DND-41 (cell line): ENCODE measurements at regions not wholly inside any gene's neighbourhood (a gene's known extent, or its start where the extent isn't known, plus 50 kb on each side); places are given as distances from the start of the nearest gene placed in this dataset.
"Not testable (repeated sequence)": the region's sequence is repeated elsewhere in the genome, so short reads cannot be mapped to it uniquely, and the experiment has no call there.

Experiments
- ATAC-seq: fragments of 200-7000 bp; cut with Tn5 transposase; 3 replicates; pipeline ENCODE4 v1.9.1; 2021; ENCODE audit warnings: low read depth; ENCODE audit not compliant: insufficient read depth
- DNase-seq: peaks from one replicate; pipeline ENCODE4 v3.0.0-alpha.2; 2020
- H2AFZ ChIP-seq: 2 replicates; pipeline ENCODE4 v1.6.0; 2012; ENCODE audit warnings: low read depth, low read length
- H3K27ac ChIP-seq: 2 replicates; pipeline ENCODE4 v1.5.1; 2012; ENCODE audit warnings: low read length, inconsistent platforms
- H3K27me3 ChIP-seq: fragments of 200-600 bp; sonication (generic); 2 replicates; pipeline ENCODE4 v1.6.0; 2012; ENCODE audit warnings: low read length, mild to moderate bottlenecking, inconsistent platforms; ENCODE audit not compliant: insufficient read depth, poor library complexity
- H3K36me3 ChIP-seq: 2 replicates; pipeline ENCODE4 v1.5.1; 2012; ENCODE audit warnings: low read length, inconsistent platforms; ENCODE audit not compliant: insufficient read depth
- H3K4me1 ChIP-seq: 2 replicates; pipeline ENCODE4 v1.5.1; 2012; ENCODE audit warnings: mild to moderate bottlenecking, low read length; ENCODE audit not compliant: insufficient read depth
- H3K4me2 ChIP-seq: 2 replicates; pipeline ENCODE4 v1.6.0; 2012; ENCODE audit warnings: mild to moderate bottlenecking, moderate library complexity, low read length, inconsistent platforms; ENCODE audit not compliant: insufficient read depth
- H3K4me3 ChIP-seq, 2 experiments: fragments of 200-600 bp in 1 of 2; shearing (Covaris generic) in 1 of 2; 2 replicates each; pipeline ENCODE4 v1.5.1; 2012 to 2016; ENCODE audit warnings: inconsistent platforms in 2 of 2, low read length in 2 of 2, mild to moderate bottlenecking in 2 of 2, low read depth in 1 of 2, moderate library complexity in 1 of 2
- H3K79me2 ChIP-seq: 2 replicates; pipeline ENCODE4 v1.6.0; 2012; ENCODE audit warnings: low read length, inconsistent platforms; ENCODE audit not compliant: insufficient read depth
- H3K9ac ChIP-seq: 2 replicates; pipeline ENCODE4 v1.6.0; 2012; ENCODE audit warnings: low read depth, mild to moderate bottlenecking, inconsistent platforms, low read length, moderate library complexity
- H3K9me3 ChIP-seq: 2 replicates; pipeline ENCODE4 v1.5.1; 2012; ENCODE audit warnings: low read length, moderate library complexity, mild to moderate bottlenecking, inconsistent platforms; ENCODE audit not compliant: insufficient read depth, severe bottlenecking
- H4K20me1 ChIP-seq: 2 replicates; pipeline ENCODE4 v1.6.0; 2012; ENCODE audit warnings: low read length; ENCODE audit not compliant: insufficient read depth
- CTCF ChIP-seq: IDR thresholded peaks from 2 replicates; pipeline ENCODE4 v1.5.1; 2012; ENCODE audit warnings: borderline replicate concordance, low read length, moderate library complexity, mild to moderate bottlenecking; ENCODE audit not compliant: poor library complexity, severe bottlenecking; ENCODE audit errors: extremely low read depth
- EZH2 ChIP-seq: IDR thresholded peaks from 3 replicates; pipeline ENCODE4 v1.6.1; 2012; ENCODE audit warnings: borderline replicate concordance, low read depth, mild to moderate bottlenecking, moderate library complexity, low read length, inconsistent platforms; ENCODE audit not compliant: severe bottlenecking

- Histone ChIP-seq H3K9ac (no peak overlapping the region), H4K20me1 (peaks cover 3% of the 10 kb centered on the region; the same call in 1 of the 2 replicates), H3K9me3 (no peaks in the 10 kb centered on the region), H3K27ac (no peak overlapping the region), H3K4me2 (no peak overlapping the region), H3K4me3 (no peak overlapping the region), H3K27me3 (no peaks in the 10 kb centered on the region), H3K79me2 (no peaks in the 10 kb centered on the region), H3K36me3 (no peaks in the 10 kb centered on the region; the same call in 1 of the 2 replicates), H2AFZ (no peak overlapping the region), H3K4me1 (peaks cover 14% of the 10 kb centered on the region)
- TF ChIP-seq CTCF (no peak), EZH2 (no peak)
- ATAC-seq (no peak), DNase-seq (no peak)
Measured at GRCh38 chr1:212166244-212166643, 119.0 kb upstream of the PPP2R5A start.

GRCh38 chr1:212166644-212167043 lies 118.6 kb upstream of the PPP2R5A start:
- no peaks in the 10 kb centered on the region for H3K79me2 ChIP-seq
- H3K27me3 ChIP-seq: no peaks in the 10 kb centered on the region
- H3K36me3 ChIP-seq: no peaks in the 10 kb centered on the region; the same call in 1 of the 2 replicates
- peaks cover 3% of the 10 kb centered on the region; the same call in 1 of the 2 replicates for H4K20me1 ChIP-seq
- H3K27ac ChIP-seq: no peak overlapping the region
- DNase-seq: no peak
- no peak overlapping the region for H3K4me3 ChIP-seq
- H3K4me1 ChIP-seq: peaks cover 14% of the 10 kb centered on the region
- no peak overlapping the region for H3K9ac ChIP-seq
- TF ChIP-seq CTCF (no peak), EZH2 (no peak)
- no peak overlapping the region for H2AFZ ChIP-seq
- H3K9me3 ChIP-seq: no peaks in the 10 kb centered on the region
- 0 out of 3 replicates have a peak, but pooled peaks have one; percentile 29 for ATAC-seq
- H3K4me2 ChIP-seq: no peak overlapping the region

- DNase-seq: no peak
- no peaks in the 10 kb centered on the region for H3K9me3 ChIP-seq
- no peak for ATAC-seq
- H3K27me3 ChIP-seq: no peaks in the 10 kb centered on the region
- peaks cover 2% of the 10 kb centered on the region; the same call in 1 of the 2 replicates for H4K20me1 ChIP-seq
- no peak overlapping the region for H3K9ac ChIP-seq
- H3K27ac ChIP-seq: no peak overlapping the region
- H3K36me3 ChIP-seq: no peaks in the 10 kb centered on the region; the same call in 1 of the 2 replicates
- no peaks in the 10 kb centered on the region for H3K79me2 ChIP-seq
- TF ChIP-seq CTCF (no peak), EZH2 (no peak)
- H3K4me1 ChIP-seq: peaks cover 12% of the 10 kb centered on the region
- no peak overlapping the region for H3K4me2 ChIP-seq
- no peak overlapping the region for H3K4me3 ChIP-seq
- H2AFZ ChIP-seq: no peak overlapping the region
Measured at GRCh38 chr1:212167098-212167497, 118.1 kb upstream of the PPP2R5A start.

GRCh38 chr1:212173567-212173966 lies 111.6 kb upstream of the PPP2R5A start:
- H3K4me3 ChIP-seq: no peak overlapping the region
- no peaks in the 10 kb centered on the region for H3K4me1 ChIP-seq
- H3K9ac ChIP-seq: no peak overlapping the region
- H3K27me3 ChIP-seq: no peaks in the 10 kb centered on the region
- no peaks in the 10 kb centered on the region for H3K9me3 ChIP-seq
- H4K20me1 ChIP-seq: no peaks in the 10 kb centered on the region
- H2AFZ ChIP-seq: no peak overlapping the region
- no peak overlapping the region for H3K27ac ChIP-seq
- TF ChIP-seq EZH2 (no peak), CTCF (no peak)
- H3K36me3 ChIP-seq: no peaks in the 10 kb centered on the region; the same call in 1 of the 2 replicates
- no peak overlapping the region for H3K4me2 ChIP-seq
- no peak for DNase-seq
- no peak for ATAC-seq
- no peaks in the 10 kb centered on the region for H3K79me2 ChIP-seq

GRCh38 chr1:212174295-212174694 lies 110.9 kb upstream of the PPP2R5A start:
- not testable (repeated sequence) for ATAC-seq

More at GRCh38 chr1:212174295-212174694, 110.9 kb upstream of the PPP2R5A start:
- not testable (repeated sequence) for DNase-seq, H3K9me3 ChIP-seq, H3K4me2 ChIP-seq, H3K4me1 ChIP-seq, H2AFZ ChIP-seq, H3K9ac ChIP-seq, H3K4me3 ChIP-seq, H3K36me3 ChIP-seq, H3K27me3 ChIP-seq, H3K79me2 ChIP-seq, H3K27ac ChIP-seq, H4K20me1 ChIP-seq
